HG03108 (cell line): ENCODE measurements at regions not wholly inside any gene's neighbourhood (a gene's known extent, or its start where the extent isn't known, plus 50 kb on each side); places are given as distances from the start of the nearest gene placed in this dataset.
"Not testable (repeated sequence)": the region's sequence is repeated elsewhere in the genome, so short reads cannot be mapped to it uniquely, and the experiment has no call there.

Experiments
- ATAC-seq: cut with Tn5 transposase; IDR thresholded peaks from one replicate; pipeline ENCODE4 v1.9.1; 2021; ENCODE audit warnings: moderate library complexity; ENCODE audit not compliant: unreplicated experiment

- ATAC-seq = not testable (repeated sequence)
Observed at GRCh38 chr4:4030509-4030908, 196.2 kb downstream of the OTOP1 start.

- not testable (repeated sequence) for ATAC-seq
Observed at GRCh38 chr4:4031446-4032135, 195.1 kb downstream of the OTOP1 start.

- ATAC-seq = not testable (repeated sequence)
Observed at GRCh38 chr4:4032364-4032763, 194.4 kb downstream of the OTOP1 start.

- not testable (repeated sequence) for ATAC-seq
Observed at GRCh38 chr4:4032801-4033605, 193.7 kb downstream of the OTOP1 start.

GRCh38 chr4:4037399-4038138 is 189.2 kb downstream of the OTOP1 start:
- not testable (repeated sequence) for ATAC-seq

- ATAC-seq = not testable (repeated sequence)
Observed at GRCh38 chr4:4045823-4046222, 180.9 kb downstream of the OTOP1 start.

GRCh38 chr4:4046686-4047085 is 180.0 kb downstream of the OTOP1 start:
- not testable (repeated sequence) for ATAC-seq

GRCh38 chr4:4047202-4047601 is 179.5 kb downstream of the OTOP1 start:
- not testable (repeated sequence) for ATAC-seq

GRCh38 chr4:4048227-4048626 is 178.5 kb downstream of the OTOP1 start:
- ATAC-seq = not testable (repeated sequence)

GRCh38 chr4:4050781-4051180 is 175.9 kb downstream of the OTOP1 start:
- ATAC-seq = not testable (repeated sequence)

GRCh38 chr4:4052933-4053332 is 173.8 kb downstream of the OTOP1 start:
- ATAC-seq = not testable (repeated sequence)

GRCh38 chr4:4057226-4057625 is 169.5 kb downstream of the OTOP1 start:
- ATAC-seq = not testable (repeated sequence)

GRCh38 chr4:4084171-4084570 is 142.6 kb downstream of the OTOP1 start:
- ATAC-seq = not testable (repeated sequence)

GRCh38 chr4:4089716-4090419 is 136.9 kb downstream of the OTOP1 start:
- not testable (repeated sequence) for ATAC-seq

- ATAC-seq = not testable (repeated sequence)
Observed at GRCh38 chr4:4090720-4091119, 136.0 kb downstream of the OTOP1 start.

- ATAC-seq = not testable (repeated sequence)
Observed at GRCh38 chr4:4092159-4092558, 134.6 kb downstream of the OTOP1 start.

GRCh38 chr4:4099610-4100009 is 127.1 kb downstream of the OTOP1 start:
- not testable (repeated sequence) for ATAC-seq

- not testable (repeated sequence) for ATAC-seq
Observed at GRCh38 chr4:4106923-4107322, 119.8 kb downstream of the OTOP1 start.

GRCh38 chr4:4107411-4108107 is 119.2 kb downstream of the OTOP1 start:
- not testable (repeated sequence) for ATAC-seq

- ATAC-seq = not testable (repeated sequence)
Observed at GRCh38 chr4:4115381-4115780, 111.3 kb downstream of the OTOP1 start.
